ENCODE measurements at regions not wholly inside any gene's neighbourhood (a gene's known extent, or its start where the extent isn't known, plus 50 kb on each side); places are given as distances from the start of the nearest gene placed in this dataset.

- no peak for TF ChIP-seq CTCF (IDR thresholded peaks at IDR 0.05)
- TF ChIP-seq IRF1 (CRISPR knock-in tag; IDR thresholded peaks at IDR 0.05) = no peak
Observed at GRCh38 chr10:85212526-85212925, 884.1 kb downstream of the CCSER2 start.

Measured in WTC11 (cell line).